Mesenchymal stem cell (in vitro differentiated cells and primary cell): ENCODE measurements at regions not wholly inside any gene's neighbourhood (a gene's known extent, or its start where the extent isn't known, plus 50 kb on each side); places are given as distances from the start of the nearest gene placed in this dataset.

Experiments used
- DNase-seq: peaks from one replicate; pipeline ENCODE4 v3.0.0-alpha.2; 2013
- H2AFZ ChIP-seq: one replicate; pipeline ENCODE4 v1.6.1; 2013; ENCODE audit warnings: low read depth, mild to moderate bottlenecking, control low read depth, inconsistent platforms, low read length, moderate library complexity
- H2AK5ac ChIP-seq: 2 replicates; pipeline ENCODE4 v1.6.1; 2013; ENCODE audit warnings: low read length, moderate library complexity, mild to moderate bottlenecking, inconsistent platforms; ENCODE audit not compliant: severe bottlenecking
- H2BK120ac ChIP-seq: one replicate; pipeline ENCODE4 v1.6.1; 2013; ENCODE audit warnings: low read depth, mild to moderate bottlenecking, inconsistent platforms, low read length, moderate library complexity
- H2BK12ac ChIP-seq, 2 experiments: one replicate each; pipeline ENCODE4 v1.6.1; 2013; ENCODE audit warnings: inconsistent platforms in 2 of 2, low read length in 2 of 2, mild to moderate bottlenecking in 2 of 2, moderate library complexity in 2 of 2, control low read depth in 1 of 2
- H2BK15ac ChIP-seq: one replicate; pipeline ENCODE4 v1.6.1; 2013; ENCODE audit warnings: mild to moderate bottlenecking, low read depth, inconsistent platforms; ENCODE audit not compliant: poor library complexity, severe bottlenecking
- H2BK5ac ChIP-seq: 2 replicates; pipeline ENCODE4 v1.6.1; 2013; ENCODE audit warnings: low read depth, mild to moderate bottlenecking, low read length, control low read depth, inconsistent platforms; ENCODE audit not compliant: poor library complexity, severe bottlenecking
- H3K14ac ChIP-seq, 2 experiments: one replicate each; pipeline ENCODE4 v1.6.1; 2013; ENCODE audit warnings: inconsistent platforms in 2 of 2, low read length in 2 of 2, control low read depth in 1 of 2, mild to moderate bottlenecking in 1 of 2, moderate library complexity in 1 of 2
- H3K18ac ChIP-seq, 2 experiments: one replicate each; pipeline ENCODE4 v1.6.1; 2013; ENCODE audit warnings: inconsistent platforms in 2 of 2, low read length in 2 of 2, control low read depth in 1 of 2, low read depth in 1 of 2, mild to moderate bottlenecking in 1 of 2
- H3K23ac ChIP-seq, 2 experiments: one replicate each; pipeline ENCODE4 v1.6.1; 2013; ENCODE audit warnings: inconsistent platforms in 2 of 2, low read length in 2 of 2, mild to moderate bottlenecking in 2 of 2, moderate library complexity in 2 of 2, control low read depth in 1 of 2
- H3K27ac ChIP-seq: 2 replicates; pipeline ENCODE4 v1.5.1; 2013; ENCODE audit warnings: mild to moderate bottlenecking, moderate library complexity, low read length, control low read depth, inconsistent platforms; ENCODE audit not compliant: poor library complexity, severe bottlenecking
- H3K27me3 ChIP-seq, 2 experiments: 2 replicates each; pipeline versions ENCODE4 v1.6.1 to v1.7.0; 2013; ENCODE audit warnings: low read length in 2 of 2, mild to moderate bottlenecking in 2 of 2, moderate library complexity in 2 of 2, control low read depth in 1 of 2, inconsistent platforms in 1 of 2; ENCODE audit not compliant: control insufficient read depth in 1 of 2, insufficient read depth in 1 of 2
- H3K36me3 ChIP-seq, 2 experiments: 2 replicates each; pipeline versions ENCODE4 v1.6.1 to v1.7.0; 2013; ENCODE audit warnings: low read length in 2 of 2, control low read depth in 1 of 2, inconsistent platforms in 1 of 2, low read depth in 1 of 2, mild to moderate bottlenecking in 1 of 2; ENCODE audit not compliant: insufficient read depth in 2 of 2, control insufficient read depth in 1 of 2
- H3K4ac ChIP-seq, 2 experiments: one replicate each; pipeline ENCODE4 v1.6.1; 2013; ENCODE audit warnings: inconsistent platforms in 2 of 2, low read length in 2 of 2, mild to moderate bottlenecking in 2 of 2, moderate library complexity in 2 of 2, control low read depth in 1 of 2, low read depth in 1 of 2
- H3K4me1 ChIP-seq: 2 replicates; pipeline ENCODE4 v1.6.1; 2013; ENCODE audit warnings: low read depth, low read length, control low read depth; ENCODE audit not compliant: control insufficient read depth, insufficient read depth
- H3K4me2 ChIP-seq: 2 replicates; pipeline ENCODE4 v1.6.1; 2013; ENCODE audit warnings: low read length, mild to moderate bottlenecking, inconsistent platforms; ENCODE audit not compliant: poor library complexity, severe bottlenecking
- H3K4me3 ChIP-seq, 2 experiments: 2 replicates each; pipeline versions ENCODE4 v1.5.1 to v1.7.0; 2013; ENCODE audit warnings: low read length in 2 of 2, mild to moderate bottlenecking in 2 of 2, control low read depth in 1 of 2, low read depth in 1 of 2; ENCODE audit not compliant: insufficient read depth in 1 of 2
- H3K79me1 ChIP-seq: replicated peaks from 2 replicates; pipeline ENCODE4 v1.6.1; 2013; ENCODE audit warnings: mild to moderate bottlenecking, control low read depth, low read length, inconsistent platforms; ENCODE audit not compliant: poor library complexity, severe bottlenecking
- H3K9ac ChIP-seq: 2 replicates; pipeline ENCODE4 v1.7.0; 2013; ENCODE audit warnings: mild to moderate bottlenecking, low read length, moderate library complexity
- H3K9me3 ChIP-seq: 2 replicates; pipeline ENCODE4 v1.7.0; 2013; ENCODE audit warnings: mild to moderate bottlenecking, low read length; ENCODE audit not compliant: control insufficient read depth
- H4K8ac ChIP-seq: one replicate; pipeline ENCODE4 v1.6.1; 2013; ENCODE audit warnings: inconsistent platforms, mild to moderate bottlenecking, low read length, moderate library complexity
- H4K91ac ChIP-seq: one replicate; pipeline ENCODE4 v1.6.1; 2013; ENCODE audit warnings: mild to moderate bottlenecking, low read length, inconsistent platforms
- WGBS: methylation state at CpG from one replicate; pipeline ENCODE4 v1.1.7; 2013; ENCODE audit warnings: mixed read lengths; 5-methylcytosine and 5-hydroxymethylcytosine counted together

GRCh38 chr6:18958146-18958545, 571.0 kb downstream of the RNF144B start:
- Histone ChIP-seq H2BK120ac (no peak overlapping the region), H2AK5ac (no peak overlapping the region), H3K4me2 (no peak overlapping the region), H3K4me3 (no peak overlapping the region), H4K91ac (no peak overlapping the region), H3K14ac (no peak overlapping the region), H4K8ac (no peak overlapping the region), H3K27me3 (no peaks in the 10 kb centered on the region), H3K18ac (no peak overlapping the region), H3K9me3 (no peaks in the 10 kb centered on the region), H3K4ac (no peak overlapping the region), H3K23ac (no peak overlapping the region), H2BK12ac (no peak overlapping the region), H3K4me1 (no peaks in the 10 kb centered on the region), H2BK15ac (no peak overlapping the region), H3K79me1 (no peaks in the 10 kb centered on the region), H2AFZ (no peak overlapping the region), H3K9ac (no peak overlapping the region), H2BK5ac (no peak overlapping the region), H3K27ac (no peak overlapping the region), H3K36me3 (no peaks in the 10 kb centered on the region)
- DNase-seq = no peak
- WGBS = no CpG with 5 or more reads among the region's 1 CpG

DNA sequence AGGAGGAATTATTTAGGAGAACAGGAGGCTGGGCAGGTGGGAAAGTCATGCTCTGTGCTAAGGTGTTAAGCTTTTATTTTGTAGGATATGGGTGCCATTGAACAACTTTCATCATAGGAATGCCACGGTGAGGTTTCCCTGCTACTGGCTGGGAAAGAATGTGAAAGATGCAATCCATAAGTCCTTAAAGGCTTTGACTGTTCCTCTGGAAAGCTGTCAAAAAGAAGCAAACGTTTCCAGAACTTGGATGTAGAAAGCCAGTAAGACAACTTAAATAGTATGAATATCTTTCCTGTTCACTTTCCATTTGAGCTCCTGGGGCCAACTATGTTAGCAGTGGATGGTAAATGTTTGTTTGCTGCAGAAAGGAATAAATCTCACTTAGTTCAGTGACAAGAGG, 574.4 kb downstream of the RNF144B start:
- no peak overlapping the region for H3K4me2 ChIP-seq
- H3K4me3 ChIP-seq = no peak overlapping the region
- H3K14ac ChIP-seq = no peak overlapping the region
- no peak overlapping the region for H3K18ac ChIP-seq
- no peak overlapping the region for H3K4ac ChIP-seq
- no peaks in the 10 kb centered on the region for H3K79me1 ChIP-seq
- H3K4me1 ChIP-seq = no peaks in the 10 kb centered on the region
- H2BK120ac ChIP-seq = no peak overlapping the region
- H3K27ac ChIP-seq = no peak overlapping the region
- no peak overlapping the region for H2BK15ac ChIP-seq
- H4K8ac ChIP-seq = no peak overlapping the region
- no peak for DNase-seq
- H3K9me3 ChIP-seq = no peaks in the 10 kb centered on the region
- H3K36me3 ChIP-seq = no peaks in the 10 kb centered on the region
- no peak overlapping the region for H2AFZ ChIP-seq
- H3K27me3 ChIP-seq = no peaks in the 10 kb centered on the region
- no peak overlapping the region for H2AK5ac ChIP-seq
- no peak overlapping the region for H3K23ac ChIP-seq
- no peak overlapping the region for H4K91ac ChIP-seq
- H3K9ac ChIP-seq = no peak overlapping the region
- H2BK12ac ChIP-seq = no peak overlapping the region
- 51% methylated on average over 2 of the region's 2 CpGs for WGBS
- no peak overlapping the region for H2BK5ac ChIP-seq

DNA sequence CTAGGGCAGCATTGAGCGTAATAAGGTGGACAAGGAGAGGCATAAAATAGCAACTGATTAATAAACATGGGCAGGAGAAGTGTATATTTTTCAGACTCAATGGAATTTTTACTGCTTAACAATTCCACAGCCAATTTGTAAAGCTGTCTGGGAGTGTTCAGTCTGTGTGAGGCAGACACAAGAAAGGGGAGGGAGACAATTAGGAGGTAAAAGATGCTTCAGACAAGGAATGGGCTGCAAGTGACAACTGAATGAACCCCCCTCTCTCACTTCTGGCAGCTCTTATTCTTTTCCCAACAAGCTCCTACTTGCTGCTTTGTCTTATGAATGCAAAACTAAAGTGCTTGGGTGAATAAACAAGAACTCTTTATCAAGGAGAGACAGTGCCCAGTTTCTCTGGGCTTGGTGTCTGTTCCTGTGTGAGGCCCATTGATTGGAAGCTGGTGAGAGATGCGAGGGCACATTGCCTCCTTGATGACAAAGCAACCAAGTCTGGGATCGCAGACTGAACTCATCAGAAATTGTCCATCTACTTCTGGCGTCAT, 575.3 kb downstream of the RNF144B start:
- Histone ChIP-seq H3K4ac (no peak overlapping the region), H3K9ac (no peak overlapping the region), H2AFZ (no peak overlapping the region), H2BK15ac (no peak overlapping the region), H3K27me3 (no peaks in the 10 kb centered on the region), H3K4me3 (no peak overlapping the region), H2AK5ac (no peak overlapping the region), H3K23ac (no peak overlapping the region), H3K9me3 (no peaks in the 10 kb centered on the region), H2BK5ac (no peak overlapping the region), H3K4me1 (no peaks in the 10 kb centered on the region), H4K91ac (no peak overlapping the region), H3K36me3 (no peaks in the 10 kb centered on the region), H4K8ac (no peak overlapping the region), H3K79me1 (no peaks in the 10 kb centered on the region), H3K4me2 (no peak overlapping the region), H3K14ac (no peak overlapping the region), H2BK12ac (no peak overlapping the region), H3K27ac (no peak overlapping the region), H2BK120ac (no peak overlapping the region), H3K18ac (no peak overlapping the region)
- whole genome bisulfite sequencing = 83% methylated on average over 3 of the region's 4 CpGs
- no peak for DNase-seq

DNA sequence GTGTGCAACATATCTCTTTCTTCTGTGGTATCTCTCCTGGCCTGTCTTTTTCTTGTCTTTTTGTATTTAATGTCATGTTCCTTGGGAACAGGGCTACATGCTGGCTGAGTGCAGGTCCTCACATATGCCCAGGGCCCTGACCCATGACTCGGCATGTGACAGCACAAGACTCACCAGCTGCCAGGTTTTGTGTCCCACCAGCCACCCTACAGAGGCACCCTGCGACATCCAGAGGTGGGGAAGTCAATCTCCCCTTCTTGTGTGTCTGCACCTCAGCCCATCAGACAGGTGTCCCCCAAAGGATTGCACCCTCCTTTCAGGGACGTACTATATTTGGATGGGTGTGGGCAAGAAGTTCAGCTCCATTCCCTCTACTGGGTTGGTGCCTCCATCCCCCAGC, 576.3 kb downstream of the RNF144B start:
- Histone ChIP-seq H3K4me3 (peak overlapping the region in 1 of 2 experiments; percentile 4), H2AFZ (no peak overlapping the region), H3K4ac (no peak overlapping the region), H2AK5ac (no peak overlapping the region), H2BK120ac (no peak overlapping the region), H3K9ac (no peak overlapping the region), H2BK5ac (no peak overlapping the region), H3K36me3 (no peaks in the 10 kb centered on the region), H3K9me3 (no peaks in the 10 kb centered on the region), H3K18ac (no peak overlapping the region), H2BK15ac (no peak overlapping the region), H3K27me3 (no peaks in the 10 kb centered on the region), H2BK12ac (no peak overlapping the region), H4K91ac (no peak overlapping the region), H3K79me1 (no peaks in the 10 kb centered on the region), H3K4me2 (no peak overlapping the region), H3K23ac (no peak overlapping the region), H3K14ac (no peak overlapping the region), H3K27ac (no peak overlapping the region), H4K8ac (no peak overlapping the region), H3K4me1 (no peaks in the 10 kb centered on the region)
- WGBS = 86% methylated on average over 2 of the region's 3 CpGs
- DNase-seq = no peak
